NCI-H345 treated with DMSO at 0.1 percent for 48 hours (cell line): ENCODE measurements at regions not wholly inside any gene's neighbourhood (a gene's known extent, or its start where the extent isn't known, plus 50 kb on each side); places are given as distances from the start of the nearest gene placed in this dataset.

ENCODE experiments used
- DNase-seq: peaks from one replicate; lab custom pipeline; 2025; ENCODE audit not compliant: unreplicated experiment; lab: John Stamatoyannopoulos, UW

GRCh38 chr5:115409094-115409493 is 112.6 kb upstream of the CCDC112 start:
- no peak for DNase-seq

GRCh38 chr5:115402822-115403577 is 106.5 kb upstream of the CCDC112 start:
- DNase-seq, result no peak

GRCh38 chr5:115402092-115402491 is 105.6 kb upstream of the CCDC112 start:
- DNase-seq, result no peak

GRCh38 chr5:115398719-115399118 is 102.3 kb upstream of the CCDC112 start:
- DNase-seq, result no peak

GRCh38 chr5:115396688-115397087 is 100.2 kb upstream of the CCDC112 start:
- no peak for DNase-seq

GRCh38 chr5:115396081-115396480 is 99.6 kb upstream of the CCDC112 start:
- DNase-seq, result no peak

GRCh38 chr5:115394531-115394930 is 98.1 kb upstream of the CCDC112 start:
- DNase-seq, result no peak

GRCh38 chr5:115393239-115393638 is 96.8 kb upstream of the CCDC112 start:
- no peak for DNase-seq

- no peak for DNase-seq
Observed at GRCh38 chr5:115392611-115393010, 96.2 kb upstream of the CCDC112 start.

GRCh38 chr5:115391780-115392179 is 95.3 kb upstream of the CCDC112 start:
- DNase-seq, result no peak

- no peak for DNase-seq
Observed at GRCh38 chr5:115389799-115390382, 93.4 kb upstream of the CCDC112 start.

- DNase-seq, result no peak
Observed at GRCh38 chr5:115389034-115389798, 92.8 kb upstream of the CCDC112 start.

- no peak for DNase-seq
Observed at GRCh38 chr5:115388240-115388639, 91.8 kb upstream of the CCDC112 start.

GRCh38 chr5:115387816-115388215 is 91.4 kb upstream of the CCDC112 start:
- DNase-seq, result no peak

- DNase-seq, result no peak
Observed at GRCh38 chr5:115386657-115387056, 90.2 kb upstream of the CCDC112 start.

- DNase-seq, result no peak
Observed at GRCh38 chr5:115384587-115385375, 88.3 kb upstream of the CCDC112 start.

- DNase-seq, result no peak
Observed at GRCh38 chr5:115382989-115383388, 86.5 kb upstream of the CCDC112 start.

GRCh38 chr5:115381911-115382662 is 85.6 kb upstream of the CCDC112 start:
- DNase-seq, result no peak

GRCh38 chr5:115379622-115380344 is 83.3 kb upstream of the CCDC112 start:
- no peak for DNase-seq

- DNase-seq, result no peak
Observed at GRCh38 chr5:115378754-115379153, 82.3 kb upstream of the CCDC112 start.
